DND-41 (cell line): ENCODE measurements at regions not wholly inside any gene's neighbourhood (a gene's known extent, or its start where the extent isn't known, plus 50 kb on each side); places are given as distances from the start of the nearest gene placed in this dataset.

Source experiments
- ATAC-seq: fragments of 200-7000 bp; cut with Tn5 transposase; 3 replicates; pipeline ENCODE4 v1.9.1; 2021; ENCODE audit warnings: low read depth; ENCODE audit not compliant: insufficient read depth
- DNase-seq: peaks from one replicate; pipeline ENCODE4 v3.0.0-alpha.2; 2020
- H2AFZ ChIP-seq: 2 replicates; pipeline ENCODE4 v1.6.0; 2012; ENCODE audit warnings: low read depth, low read length
- H3K27ac ChIP-seq: 2 replicates; pipeline ENCODE4 v1.5.1; 2012; ENCODE audit warnings: low read length, inconsistent platforms
- H3K27me3 ChIP-seq: fragments of 200-600 bp; sonication (generic); 2 replicates; pipeline ENCODE4 v1.6.0; 2012; ENCODE audit warnings: low read length, mild to moderate bottlenecking, inconsistent platforms; ENCODE audit not compliant: insufficient read depth, poor library complexity
- H3K36me3 ChIP-seq: 2 replicates; pipeline ENCODE4 v1.5.1; 2012; ENCODE audit warnings: low read length, inconsistent platforms; ENCODE audit not compliant: insufficient read depth
- H3K4me1 ChIP-seq: 2 replicates; pipeline ENCODE4 v1.5.1; 2012; ENCODE audit warnings: mild to moderate bottlenecking, low read length; ENCODE audit not compliant: insufficient read depth
- H3K4me2 ChIP-seq: 2 replicates; pipeline ENCODE4 v1.6.0; 2012; ENCODE audit warnings: mild to moderate bottlenecking, moderate library complexity, low read length, inconsistent platforms; ENCODE audit not compliant: insufficient read depth
- H3K4me3 ChIP-seq, 2 experiments: fragments of 200-600 bp in 1 of 2; shearing (Covaris generic) in 1 of 2; 2 replicates each; pipeline ENCODE4 v1.5.1; 2012 to 2016; ENCODE audit warnings: inconsistent platforms in 2 of 2, low read length in 2 of 2, mild to moderate bottlenecking in 2 of 2, low read depth in 1 of 2, moderate library complexity in 1 of 2
- H3K79me2 ChIP-seq: 2 replicates; pipeline ENCODE4 v1.6.0; 2012; ENCODE audit warnings: low read length, inconsistent platforms; ENCODE audit not compliant: insufficient read depth
- H3K9ac ChIP-seq: 2 replicates; pipeline ENCODE4 v1.6.0; 2012; ENCODE audit warnings: low read depth, mild to moderate bottlenecking, inconsistent platforms, low read length, moderate library complexity
- H3K9me3 ChIP-seq: 2 replicates; pipeline ENCODE4 v1.5.1; 2012; ENCODE audit warnings: low read length, moderate library complexity, mild to moderate bottlenecking, inconsistent platforms; ENCODE audit not compliant: insufficient read depth, severe bottlenecking
- H4K20me1 ChIP-seq: 2 replicates; pipeline ENCODE4 v1.6.0; 2012; ENCODE audit warnings: low read length; ENCODE audit not compliant: insufficient read depth
- EZH2 ChIP-seq: IDR thresholded peaks from 3 replicates; pipeline ENCODE4 v1.6.1; 2012; ENCODE audit warnings: borderline replicate concordance, low read depth, mild to moderate bottlenecking, moderate library complexity, low read length, inconsistent platforms; ENCODE audit not compliant: severe bottlenecking
- TF ChIP-seq, protein P1 (sequence below): IDR thresholded peaks from 2 replicates; pipeline ENCODE4 v1.5.1; 2012; ENCODE audit warnings: borderline replicate concordance, low read length, moderate library complexity, mild to moderate bottlenecking; ENCODE audit not compliant: poor library complexity, severe bottlenecking; ENCODE audit errors: extremely low read depth

DNA sequence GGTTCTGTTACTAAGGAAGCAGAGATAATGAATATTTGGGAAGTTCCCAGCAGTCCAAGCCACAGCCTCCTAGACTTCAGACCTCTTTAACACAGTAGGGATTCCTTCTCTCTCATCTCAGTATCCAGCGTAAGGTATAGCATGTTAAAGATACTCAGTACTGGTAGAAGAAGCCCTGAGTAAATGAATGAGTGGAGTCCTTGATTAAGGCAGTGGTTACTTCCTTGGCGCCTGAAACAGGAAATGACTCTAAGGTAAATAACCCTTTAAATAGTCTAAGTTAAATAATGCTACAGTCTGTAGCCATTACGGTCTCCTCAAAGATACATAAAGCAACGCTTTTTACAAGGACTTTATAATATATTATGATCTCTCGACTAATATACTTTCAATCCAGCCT, 650.8 kb upstream of the MIR17HG start:
- no peaks in the 10 kb centered on the region for H3K4me1 ChIP-seq
- H3K79me2 ChIP-seq = no peaks in the 10 kb centered on the region
- no peaks in the 10 kb centered on the region for H3K36me3 ChIP-seq
- H4K20me1 ChIP-seq = no peaks in the 10 kb centered on the region
- TF ChIP-seq, protein P1, sequence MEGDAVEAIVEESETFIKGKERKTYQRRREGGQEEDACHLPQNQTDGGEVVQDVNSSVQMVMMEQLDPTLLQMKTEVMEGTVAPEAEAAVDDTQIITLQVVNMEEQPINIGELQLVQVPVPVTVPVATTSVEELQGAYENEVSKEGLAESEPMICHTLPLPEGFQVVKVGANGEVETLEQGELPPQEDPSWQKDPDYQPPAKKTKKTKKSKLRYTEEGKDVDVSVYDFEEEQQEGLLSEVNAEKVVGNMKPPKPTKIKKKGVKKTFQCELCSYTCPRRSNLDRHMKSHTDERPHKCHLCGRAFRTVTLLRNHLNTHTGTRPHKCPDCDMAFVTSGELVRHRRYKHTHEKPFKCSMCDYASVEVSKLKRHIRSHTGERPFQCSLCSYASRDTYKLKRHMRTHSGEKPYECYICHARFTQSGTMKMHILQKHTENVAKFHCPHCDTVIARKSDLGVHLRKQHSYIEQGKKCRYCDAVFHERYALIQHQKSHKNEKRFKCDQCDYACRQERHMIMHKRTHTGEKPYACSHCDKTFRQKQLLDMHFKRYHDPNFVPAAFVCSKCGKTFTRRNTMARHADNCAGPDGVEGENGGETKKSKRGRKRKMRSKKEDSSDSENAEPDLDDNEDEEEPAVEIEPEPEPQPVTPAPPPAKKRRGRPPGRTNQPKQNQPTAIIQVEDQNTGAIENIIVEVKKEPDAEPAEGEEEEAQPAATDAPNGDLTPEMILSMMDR = no peak
- TF ChIP-seq EZH2 = no peak
- H3K27ac ChIP-seq = no peak overlapping the region
- H3K9me3 ChIP-seq = no peaks in the 10 kb centered on the region
- no peak for DNase-seq
- no peaks in the 10 kb centered on the region for H3K27me3 ChIP-seq
- ATAC-seq = no peak
- H3K9ac ChIP-seq = no peak overlapping the region
- H2AFZ ChIP-seq = no peak overlapping the region
- H3K4me3 ChIP-seq = no peak overlapping the region
- H3K4me2 ChIP-seq = no peak overlapping the region

DNA sequence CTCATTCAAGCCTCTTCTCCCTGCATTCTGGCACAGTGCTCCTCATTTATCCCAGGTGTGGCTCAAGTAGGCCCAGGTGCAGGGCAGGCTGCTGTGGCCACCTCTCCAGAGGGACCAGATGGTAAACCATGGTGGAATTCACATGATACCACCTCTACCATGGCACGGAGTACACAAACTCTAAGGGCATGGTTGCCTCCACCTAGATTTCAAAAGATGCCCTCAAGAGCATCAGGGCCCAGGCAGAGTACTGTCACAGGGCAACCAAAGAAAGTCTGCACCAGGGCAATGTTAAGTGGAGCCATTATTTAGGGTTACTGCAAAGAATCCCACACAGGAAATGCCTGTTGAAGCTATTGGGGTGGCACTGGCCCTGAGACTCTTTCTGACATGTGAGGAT, 647.1 kb upstream of the MIR17HG start:
- Histone ChIP-seq H3K27me3 (no peaks in the 10 kb centered on the region), H3K9ac (no peak overlapping the region), H3K9me3 (no peaks in the 10 kb centered on the region), H4K20me1 (no peaks in the 10 kb centered on the region), H3K4me2 (no peak overlapping the region), H3K27ac (no peak overlapping the region), H3K4me1 (no peaks in the 10 kb centered on the region), H3K36me3 (no peaks in the 10 kb centered on the region), H3K4me3 (no peak overlapping the region), H3K79me2 (no peaks in the 10 kb centered on the region), H2AFZ (no peak overlapping the region)
- no peak for TF ChIP-seq EZH2
- TF ChIP-seq, protein P1 = no peak
- ATAC-seq (no peak), DNase-seq (no peak)

DNA sequence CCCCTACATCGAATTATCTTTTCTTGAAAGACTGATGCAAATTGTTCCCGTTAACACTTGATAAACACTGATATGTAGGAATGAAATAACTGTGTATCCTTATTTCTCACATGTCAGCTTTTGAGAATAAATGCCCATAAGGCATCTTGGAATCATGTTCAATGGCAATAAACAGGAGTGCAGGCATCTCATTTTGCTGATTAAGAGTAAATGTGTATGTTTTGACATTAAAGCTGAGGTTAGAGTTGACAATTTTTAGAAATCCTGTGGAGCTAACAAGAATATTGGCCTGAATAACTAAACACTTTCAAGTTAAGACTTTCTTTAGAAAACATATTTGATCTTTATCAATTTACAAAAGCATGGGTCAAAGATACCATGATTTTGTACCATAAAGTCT, 646.2 kb upstream of the MIR17HG start:
- Histone ChIP-seq H3K9ac (no peak overlapping the region), H3K4me3 (no peak overlapping the region), H3K79me2 (no peaks in the 10 kb centered on the region), H4K20me1 (no peaks in the 10 kb centered on the region), H3K4me2 (no peak overlapping the region), H3K36me3 (no peaks in the 10 kb centered on the region), H3K27ac (no peak overlapping the region), H2AFZ (no peak overlapping the region), H3K4me1 (no peaks in the 10 kb centered on the region), H3K27me3 (no peaks in the 10 kb centered on the region), H3K9me3 (no peaks in the 10 kb centered on the region)
- ATAC-seq = no peak
- no peak for TF ChIP-seq EZH2
- TF ChIP-seq, protein P1 = no peak
- DNase-seq = no peak

DNA sequence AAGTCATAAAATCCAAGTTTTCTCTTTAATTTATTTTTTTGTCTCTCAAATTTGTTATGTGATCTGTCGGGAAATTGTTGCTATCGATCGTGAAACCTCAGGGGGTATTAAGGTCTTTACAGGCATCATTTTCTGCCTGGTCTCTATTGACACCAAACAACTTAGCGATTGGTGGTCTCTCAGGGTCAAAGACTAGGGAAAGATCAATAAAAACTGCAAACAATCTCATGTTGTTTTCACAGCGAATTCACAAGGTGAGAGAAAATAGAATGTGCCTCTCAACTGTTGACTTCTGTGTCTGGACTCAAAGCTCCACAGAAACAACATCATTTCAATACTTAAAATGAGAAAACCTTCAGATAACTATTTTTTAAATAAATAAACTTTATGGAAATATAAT, 645.4 kb upstream of the MIR17HG start:
- Histone ChIP-seq H3K9ac (no peak overlapping the region), H3K4me1 (no peaks in the 10 kb centered on the region), H3K36me3 (no peaks in the 10 kb centered on the region), H3K79me2 (no peaks in the 10 kb centered on the region), H4K20me1 (no peaks in the 10 kb centered on the region), H3K9me3 (no peaks in the 10 kb centered on the region), H3K27me3 (no peaks in the 10 kb centered on the region), H3K4me3 (no peak overlapping the region), H2AFZ (no peak overlapping the region), H3K27ac (no peak overlapping the region), H3K4me2 (no peak overlapping the region)
- DNase-seq = no peak
- no peak for ATAC-seq
- TF ChIP-seq, protein P1 = no peak
- TF ChIP-seq EZH2 = no peak
